GM12878 (cell line): ENCODE measurements at regions not wholly inside any gene's neighbourhood (a gene's known extent, or its start where the extent isn't known, plus 50 kb on each side); places are given as distances from the start of the nearest gene placed in this dataset.

Experiments
- CTCF ChIP-seq, 3 experiments: IDR thresholded peaks in 2 of 3; conservative IDR thresholded peaks in 1 of 3; 2 replicates each; pipeline ENCODE4 v1.5.1; 2011; ENCODE audit warnings: low read depth in 3 of 3, low read length in 3 of 3, mild to moderate bottlenecking in 3 of 3, control low read depth in 2 of 3, moderate library complexity in 2 of 3, inconsistent platforms in 1 of 3, mixed read lengths in 1 of 3; ENCODE audit not compliant: control insufficient read depth in 2 of 3, insufficient read depth in 1 of 3; ENCODE audit errors: extremely low read depth in 1 of 3
- HCFC1 ChIP-seq: fragments of 150-350 bp; IDR thresholded peaks from 2 replicates; pipeline ENCODE4 v1.6.1; 2014; ENCODE audit warnings: low read length
- POLR2A ChIP-seq: IDR thresholded peaks from 2 replicates; pipeline ENCODE4 v1.6.1; 2011; ENCODE audit warnings: low read depth, mild to moderate bottlenecking, low read length
- RAD51 ChIP-seq: fragments of 450-650 bp; IDR thresholded peaks from 2 replicates; pipeline ENCODE4 v1.6.1; 2016; ENCODE audit warnings: moderate library complexity, mild to moderate bottlenecking, inconsistent platforms
- REST ChIP-seq: IDR thresholded peaks from 2 replicates; pipeline ENCODE4 v1.6.1; 2012; ENCODE audit warnings: mild to moderate bottlenecking, low read depth, low read length

- no peak for TF ChIP-seq RAD51
- TF ChIP-seq CTCF (IDR thresholded peaks at IDR 0.05 in 2 of 3, conservative IDR thresholded peaks at IDR 0.05 in 1 of 3; ENCODE audit: control insufficient read depth in 2 of 3, extremely low read depth in 1 of 3, insufficient read depth in 1 of 3, low read depth in 3 of 3, low read length in 3 of 3) = no peak
- no peak for TF ChIP-seq HCFC1
- no peak for TF ChIP-seq POLR2A
- no peak for TF ChIP-seq REST
Measured at GRCh38 chr4:12495211-12495610, 988.9 kb downstream of the RAB28 start.
